GM04504 (cell line): ENCODE measurements at regions not wholly inside any gene's neighbourhood (a gene's known extent, or its start where the extent isn't known, plus 50 kb on each side); places are given as distances from the start of the nearest gene placed in this dataset.

ENCODE experiments used
- DNase-seq: peaks from one replicate; pipeline ENCODE4 v3.0.0-alpha.2; 2012; ENCODE audit warnings: low read depth

GRCh38 chr4:80124246-80125211 lies 51.5 kb upstream of the ANTXR2 start:
- DNase-seq: no peak
